ENCODE measurements at regions not wholly inside any gene's neighbourhood (a gene's known extent, or its start where the extent isn't known, plus 50 kb on each side); places are given as distances from the start of the nearest gene placed in this dataset.

GRCh38 chr17:34178092-34178491, 77.0 kb upstream of the CCL2 start:
- in situ Hi-C loops (cut with HindIII; ENCODE audit: low sequenced_read_pairs), result no loop called here

GRCh38 chr17:34182036-34182803, 72.9 kb upstream of the CCL2 start:
- in situ Hi-C loops (cut with HindIII; ENCODE audit: low sequenced_read_pairs), result no loop called here

- in situ Hi-C loops (cut with HindIII; ENCODE audit: low sequenced_read_pairs), result no loop called here
Measured at GRCh38 chr17:34195987-34196386, 59.1 kb upstream of the CCL2 start.

GRCh38 chr17:34198519-34198918, 56.6 kb upstream of the CCL2 start:
- in situ Hi-C loops (cut with HindIII; ENCODE audit: low sequenced_read_pairs), result no loop called here

- in situ Hi-C loops (cut with HindIII; ENCODE audit: low sequenced_read_pairs), result no loop called here
Measured at GRCh38 chr17:34199454-34199853, 55.6 kb upstream of the CCL2 start.

GRCh38 chr17:34199932-34200534, 55.1 kb upstream of the CCL2 start:
- in situ Hi-C loops (cut with HindIII; ENCODE audit: low sequenced_read_pairs), result no loop called here

GRCh38 chr17:34201225-34201624, 53.9 kb upstream of the CCL2 start:
- in situ Hi-C loops (cut with HindIII; ENCODE audit: low sequenced_read_pairs), result no loop called here

GRCh38 chr17:34201767-34202166, 53.3 kb upstream of the CCL2 start:
- in situ Hi-C loops (cut with HindIII; ENCODE audit: low sequenced_read_pairs), result no loop called here

- in situ Hi-C loops (cut with HindIII; ENCODE audit: low sequenced_read_pairs), result no loop called here
Measured at GRCh38 chr17:34203018-34203638, 52.0 kb upstream of the CCL2 start.

- in situ Hi-C loops (cut with HindIII; ENCODE audit: low sequenced_read_pairs), result no loop called here
Measured at GRCh38 chr17:34204402-34204801, 50.7 kb upstream of the CCL2 start.
